SK-N-SH treated with all-trans-retinoic acid at 6 μM for 48 hours (cell line): ENCODE measurements at regions not wholly inside any gene's neighbourhood (a gene's known extent, or its start where the extent isn't known, plus 50 kb on each side); places are given as distances from the start of the nearest gene placed in this dataset.
A peak's percentile ranks its signal among the peaks of the same experiment; 100 is the strongest.
"Not testable (repeated sequence)": the region's sequence is repeated elsewhere in the genome, so short reads cannot be mapped to it uniquely, and the experiment has no call there.

Source experiments
- ATAC-seq: fragments of 200-7000 bp; cut with Tn5 transposase; 3 replicates; pipeline ENCODE4 v1.9.1; 2020; ENCODE audit warnings: mild to moderate bottlenecking, moderate library complexity
- ARNTL ChIP-seq: fragments of 450-650 bp; formaldehyde crosslinking; IDR thresholded peaks from 2 replicates; pipeline ENCODE4 v1.5.0; 2020; ENCODE audit warnings: low read depth, mild to moderate bottlenecking, moderate library complexity, borderline replicate concordance
- BACH2 ChIP-seq: fragments of 250-450 bp; sonication (Bioruptor Pico); IDR thresholded peaks from 2 replicates; pipeline ENCODE4 v1.9.0; 2021; ENCODE audit warnings: mild to moderate bottlenecking, borderline replicate concordance
- CSDC2 ChIP-seq: fragments of 250-450 bp; sonication (Bioruptor Pico); IDR thresholded peaks from 2 replicates; pipeline ENCODE4 v1.5.0; 2020; ENCODE audit warnings: mild to moderate bottlenecking, moderate library complexity
- ESRRG ChIP-seq: fragments of 250-450 bp; sonication (Bioruptor Pico); IDR thresholded peaks from 2 replicates; pipeline ENCODE4 v1.6.1; 2021; ENCODE audit warnings: mild to moderate bottlenecking
- GLIS3 ChIP-seq: fragments of 250-450 bp; sonication (Bioruptor Pico); IDR thresholded peaks from 2 replicates; pipeline ENCODE4 v1.5.0; 2020; ENCODE audit warnings: mild to moderate bottlenecking, moderate library complexity
- ISL1 ChIP-seq: fragments of 250-450 bp; sonication (Bioruptor Pico); IDR thresholded peaks from 2 replicates; pipeline ENCODE4 v2.1.2; 2022; ENCODE audit warnings: mild to moderate bottlenecking, moderate library complexity
- OSR1 ChIP-seq: fragments of 250-450 bp; sonication (Bioruptor Pico); IDR thresholded peaks from 2 replicates; pipeline ENCODE4 v1.8.0; 2022; ENCODE audit warnings: moderate library complexity, mild to moderate bottlenecking, inconsistent platforms
- POU6F1 ChIP-seq: fragments of 250-450 bp; sonication (Bioruptor Pico); IDR thresholded peaks from 2 replicates; pipeline ENCODE4 v1.8.0; 2021; ENCODE audit warnings: low read depth, mild to moderate bottlenecking, moderate library complexity, borderline replicate concordance
- PPARA ChIP-seq: fragments of 250-450 bp; sonication (Bioruptor Pico); IDR thresholded peaks from 2 replicates; pipeline ENCODE4 v1.5.0; 2020; ENCODE audit warnings: mild to moderate bottlenecking, borderline replicate concordance
- RARB ChIP-seq: fragments of 250-450 bp; sonication (Bioruptor Pico); IDR thresholded peaks from 2 replicates; pipeline ENCODE4 v1.8.0; 2021; ENCODE audit warnings: mild to moderate bottlenecking, moderate library complexity
- SNAI2 ChIP-seq: fragments of 250-450 bp; sonication (Bioruptor Pico); IDR thresholded peaks from 2 replicates; pipeline ENCODE4 v1.5.0; 2020; ENCODE audit warnings: mild to moderate bottlenecking, moderate library complexity
- TCF4 ChIP-seq: fragments of 250-450 bp; sonication (Bioruptor Pico); IDR thresholded peaks from 2 replicates; pipeline ENCODE4 v1.8.0; 2021; ENCODE audit warnings: mild to moderate bottlenecking, moderate library complexity, borderline replicate concordance
- TOX ChIP-seq: fragments of 250-450 bp; sonication (Bioruptor Pico); IDR thresholded peaks from 2 replicates; pipeline ENCODE4 v1.8.0; 2021; ENCODE audit warnings: mild to moderate bottlenecking, moderate library complexity, borderline replicate concordance
- TSHZ2 ChIP-seq: fragments of 250-450 bp; sonication (Bioruptor Pico); IDR thresholded peaks from 2 replicates; pipeline ENCODE4 v1.5.0; 2020; ENCODE audit warnings: mild to moderate bottlenecking, moderate library complexity
- ZFP3 ChIP-seq: fragments of 250-450 bp; sonication (Bioruptor Pico); IDR thresholded peaks from 2 replicates; pipeline ENCODE4 v1.5.0; 2020; ENCODE audit warnings: mild to moderate bottlenecking, moderate library complexity
- ZFP30 ChIP-seq: fragments of 450-650 bp; formaldehyde crosslinking; IDR thresholded peaks from 2 replicates; pipeline ENCODE4 v1.5.0; 2022; ENCODE audit warnings: mild to moderate bottlenecking, moderate library complexity
- ZNF565 ChIP-seq: fragments of 450-650 bp; formaldehyde crosslinking; conservative IDR thresholded peaks from 2 replicates; pipeline ENCODE4 v1.5.0; 2020; ENCODE audit warnings: low read depth, mild to moderate bottlenecking, moderate library complexity
- ZNF70 ChIP-seq: fragments of 450-650 bp; formaldehyde crosslinking; IDR thresholded peaks from 2 replicates; pipeline ENCODE4 v1.5.0; 2020; ENCODE audit warnings: mild to moderate bottlenecking, moderate library complexity
- ZNF8 ChIP-seq: fragments of 450-650 bp; formaldehyde crosslinking; IDR thresholded peaks from 2 replicates; pipeline ENCODE4 v1.5.0; 2020; ENCODE audit warnings: mild to moderate bottlenecking, moderate library complexity
- TF ChIP-seq, protein P1 (sequence below): fragments of 250-450 bp; sonication (Bioruptor Pico); IDR thresholded peaks from 2 replicates; pipeline ENCODE4 v1.8.0; 2020; ENCODE audit warnings: mild to moderate bottlenecking, moderate library complexity, borderline replicate concordance
- TF ChIP-seq, protein P2 (sequence below): fragments of 250-450 bp; sonication (Bioruptor Pico); IDR thresholded peaks from 2 replicates; pipeline ENCODE4 v1.5.1; 2020; ENCODE audit warnings: low read depth, mild to moderate bottlenecking, moderate library complexity
- TF ChIP-seq, protein P3 (sequence below): fragments of 250-450 bp; sonication (Bioruptor Pico); IDR thresholded peaks from 2 replicates; pipeline ENCODE4 v1.5.1; 2021; ENCODE audit warnings: mild to moderate bottlenecking, moderate library complexity

GRCh38 chr19:33866696-33867095 is 70.0 kb downstream of the KCTD15 start:
- no peak for TF ChIP-seq RARB (CRISPR knock-in tag)
- TF ChIP-seq OSR1, result no peak
- no peak for TF ChIP-seq SNAI2 (CRISPR knock-in tag)
- no peak for TF ChIP-seq ZNF565 (CRISPR knock-in tag)
- no peak for TF ChIP-seq CSDC2 (CRISPR knock-in tag)
- no peak for TF ChIP-seq ZFP30 (CRISPR knock-in tag)
- TF ChIP-seq ISL1 (CRISPR knock-in tag), result no peak
- no peak for TF ChIP-seq TCF4 (CRISPR knock-in tag)
- TF ChIP-seq, protein P1, sequence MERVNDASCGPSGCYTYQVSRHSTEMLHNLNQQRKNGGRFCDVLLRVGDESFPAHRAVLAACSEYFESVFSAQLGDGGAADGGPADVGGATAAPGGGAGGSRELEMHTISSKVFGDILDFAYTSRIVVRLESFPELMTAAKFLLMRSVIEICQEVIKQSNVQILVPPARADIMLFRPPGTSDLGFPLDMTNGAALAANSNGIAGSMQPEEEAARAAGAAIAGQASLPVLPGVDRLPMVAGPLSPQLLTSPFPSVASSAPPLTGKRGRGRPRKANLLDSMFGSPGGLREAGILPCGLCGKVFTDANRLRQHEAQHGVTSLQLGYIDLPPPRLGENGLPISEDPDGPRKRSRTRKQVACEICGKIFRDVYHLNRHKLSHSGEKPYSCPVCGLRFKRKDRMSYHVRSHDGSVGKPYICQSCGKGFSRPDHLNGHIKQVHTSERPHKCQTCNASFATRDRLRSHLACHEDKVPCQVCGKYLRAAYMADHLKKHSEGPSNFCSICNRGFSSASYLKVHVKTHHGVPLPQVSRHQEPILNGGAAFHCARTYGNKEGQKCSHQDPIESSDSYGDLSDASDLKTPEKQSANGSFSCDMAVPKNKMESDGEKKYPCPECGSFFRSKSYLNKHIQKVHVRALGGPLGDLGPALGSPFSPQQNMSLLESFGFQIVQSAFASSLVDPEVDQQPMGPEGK (CRISPR knock-in tag), result no peak
- no peak for TF ChIP-seq ARNTL
- TF ChIP-seq ESRRG, result no peak
- TF ChIP-seq, protein P2, sequence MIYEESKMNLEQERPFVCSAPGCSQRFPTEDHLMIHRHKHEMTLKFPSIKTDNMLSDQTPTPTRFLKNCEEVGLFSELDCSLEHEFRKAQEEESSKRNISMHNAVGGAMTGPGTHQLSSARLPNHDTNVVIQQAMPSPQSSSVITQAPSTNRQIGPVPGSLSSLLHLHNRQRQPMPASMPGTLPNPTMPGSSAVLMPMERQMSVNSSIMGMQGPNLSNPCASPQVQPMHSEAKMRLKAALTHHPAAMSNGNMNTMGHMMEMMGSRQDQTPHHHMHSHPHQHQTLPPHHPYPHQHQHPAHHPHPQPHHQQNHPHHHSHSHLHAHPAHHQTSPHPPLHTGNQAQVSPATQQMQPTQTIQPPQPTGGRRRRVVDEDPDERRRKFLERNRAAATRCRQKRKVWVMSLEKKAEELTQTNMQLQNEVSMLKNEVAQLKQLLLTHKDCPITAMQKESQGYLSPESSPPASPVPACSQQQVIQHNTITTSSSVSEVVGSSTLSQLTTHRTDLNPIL, result no peak
- TF ChIP-seq ZNF70 (CRISPR knock-in tag), result no peak
- TF ChIP-seq ZFP3 (CRISPR knock-in tag), result no peak
- no peak for TF ChIP-seq TOX (CRISPR knock-in tag)
- no peak for TF ChIP-seq GLIS3 (CRISPR knock-in tag)
- no peak for TF ChIP-seq POU6F1
- TF ChIP-seq, all 23 proteins: peak for 0
- ATAC-seq, result no peak

GRCh38 chr19:33868076-33868735 is 71.5 kb downstream of the KCTD15 start:
- no peak; the same call in 2 of the 3 replicates for ATAC-seq
- no peak for TF ChIP-seq BACH2
- TF ChIP-seq OSR1, result no peak
- TF ChIP-seq RARB (CRISPR knock-in tag), result no peak
- no peak for TF ChIP-seq ZFP30 (CRISPR knock-in tag)
- TF ChIP-seq GLIS3 (CRISPR knock-in tag), result no peak

DNA sequence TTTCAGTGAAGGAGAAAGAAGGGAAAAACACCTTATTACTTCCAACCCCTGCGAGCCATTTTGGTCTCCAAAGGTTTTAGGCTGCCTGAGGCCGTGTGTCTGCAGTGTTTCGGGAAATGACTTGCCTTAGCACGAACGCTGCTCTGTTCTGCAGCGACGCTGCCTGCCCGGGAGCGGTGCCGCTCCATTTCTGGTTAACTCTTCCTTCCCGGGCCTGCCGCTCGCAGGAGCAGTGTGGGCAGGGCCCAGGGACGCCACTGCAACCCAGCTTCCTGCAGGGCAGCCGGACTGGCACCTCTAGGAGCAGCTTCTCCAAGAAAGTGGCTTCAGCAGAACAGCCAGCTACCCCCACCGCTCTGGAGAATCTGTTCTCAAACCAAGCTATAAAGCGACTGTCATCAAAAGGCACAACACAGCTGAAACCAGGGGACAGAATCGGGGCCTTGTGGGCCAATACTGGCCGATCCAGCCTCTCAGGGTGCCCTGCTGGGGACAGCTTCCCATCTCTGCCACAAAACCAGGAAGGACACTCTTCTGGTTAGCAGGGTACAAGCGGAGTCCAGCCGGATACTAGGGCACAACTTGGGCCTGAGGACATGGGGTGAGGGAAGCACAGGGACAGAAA is 72.2 kb downstream of the KCTD15 start:
- peak; percentile 61; the same call in 2 of the 3 replicates for ATAC-seq
- TF ChIP-seq RARB (CRISPR knock-in tag) (no peak), TOX (CRISPR knock-in tag) (no peak), ZNF8 (CRISPR knock-in tag) (no peak), ARNTL (no peak), OSR1 (no peak), ISL1 (CRISPR knock-in tag) (no peak), PPARA (no peak), ZNF70 (CRISPR knock-in tag) (no peak), ESRRG (no peak), ZFP30 (CRISPR knock-in tag) (no peak), ZNF565 (CRISPR knock-in tag) (no peak), BACH2 (no peak), GLIS3 (CRISPR knock-in tag) (no peak), TSHZ2 (CRISPR knock-in tag) (no peak)
- TF ChIP-seq, protein P1 (CRISPR knock-in tag), result no peak
- TF ChIP-seq, protein P3, sequence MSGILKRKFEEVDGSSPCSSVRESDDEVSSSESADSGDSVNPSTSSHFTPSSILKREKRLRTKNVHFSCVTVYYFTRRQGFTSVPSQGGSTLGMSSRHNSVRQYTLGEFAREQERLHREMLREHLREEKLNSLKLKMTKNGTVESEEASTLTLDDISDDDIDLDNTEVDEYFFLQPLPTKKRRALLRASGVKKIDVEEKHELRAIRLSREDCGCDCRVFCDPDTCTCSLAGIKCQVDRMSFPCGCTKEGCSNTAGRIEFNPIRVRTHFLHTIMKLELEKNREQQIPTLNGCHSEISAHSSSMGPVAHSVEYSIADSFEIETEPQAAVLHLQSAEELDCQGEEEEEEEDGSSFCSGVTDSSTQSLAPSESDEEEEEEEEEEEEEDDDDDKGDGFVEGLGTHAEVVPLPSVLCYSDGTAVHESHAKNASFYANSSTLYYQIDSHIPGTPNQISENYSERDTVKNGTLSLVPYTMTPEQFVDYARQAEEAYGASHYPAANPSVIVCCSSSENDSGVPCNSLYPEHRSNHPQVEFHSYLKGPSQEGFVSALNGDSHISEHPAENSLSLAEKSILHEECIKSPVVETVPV (CRISPR knock-in tag), result no peak; the same call in 1 of the 2 replicates

DNA sequence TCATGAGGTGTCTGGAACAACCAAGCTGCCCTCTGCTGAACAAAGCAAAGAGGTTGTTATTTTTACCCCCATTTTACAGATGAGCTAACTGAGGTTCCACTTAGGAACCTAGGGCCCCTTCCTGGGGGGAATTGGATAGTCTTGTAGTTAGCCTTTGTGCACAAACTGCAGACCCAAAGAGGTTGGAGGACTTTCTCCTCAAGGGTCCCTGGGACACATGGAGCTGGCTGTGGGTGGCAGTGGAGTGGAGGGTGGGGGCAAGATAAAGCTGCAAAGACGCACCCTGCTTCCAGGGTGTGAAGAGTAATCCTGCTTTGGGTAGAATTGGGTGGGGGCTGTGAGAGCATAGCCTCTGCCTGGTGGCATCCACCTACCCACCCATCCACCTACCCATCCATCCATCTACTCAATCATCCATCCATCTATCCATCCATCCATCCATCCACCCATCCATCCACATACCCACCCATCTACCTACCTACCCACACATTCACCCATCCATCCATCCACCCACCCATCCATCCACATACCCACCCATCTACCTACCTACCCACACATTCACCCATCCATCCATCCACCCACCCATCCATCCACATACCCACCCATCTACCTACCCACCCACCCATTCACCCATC is 73.7 kb downstream of the KCTD15 start:
- ATAC-seq, result not testable (repeated sequence)
